Fibroblast of skin of left quadriceps (primary cell): ENCODE measurements at regions not wholly inside any gene's neighbourhood (a gene's known extent, or its start where the extent isn't known, plus 50 kb on each side); places are given as distances from the start of the nearest gene placed in this dataset.
"Not testable (repeated sequence)": the region's sequence is repeated elsewhere in the genome, so short reads cannot be mapped to it uniquely, and the experiment has no call there.

Source experiments
- DNase-seq, 2 experiments: peaks; one replicate each; pipeline ENCODE4 v3.0.0-alpha.2; 2013; ENCODE audit warnings: low read depth in 2 of 2

DNA sequence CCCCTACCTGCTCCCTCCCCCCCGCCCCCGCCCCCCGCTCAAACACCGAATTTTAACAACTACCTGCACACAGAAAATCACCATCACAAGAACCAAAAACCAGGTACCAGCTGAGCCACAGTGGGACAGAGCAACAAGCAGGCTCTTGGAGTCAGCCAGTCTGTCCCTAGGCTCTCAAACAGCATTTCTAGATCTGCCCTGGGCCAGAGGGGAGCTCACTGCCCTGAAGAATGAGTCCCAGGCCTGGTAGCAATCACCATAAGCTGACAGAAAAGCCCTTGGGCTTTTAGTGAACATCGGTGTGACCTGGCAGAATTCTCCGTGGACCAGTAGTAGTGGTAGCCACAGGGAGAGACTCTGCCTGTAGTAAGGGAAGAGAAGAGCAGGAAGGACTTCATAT lies 58.3 kb downstream of the C11orf87 start:
- DNase-seq = no peak

DNA sequence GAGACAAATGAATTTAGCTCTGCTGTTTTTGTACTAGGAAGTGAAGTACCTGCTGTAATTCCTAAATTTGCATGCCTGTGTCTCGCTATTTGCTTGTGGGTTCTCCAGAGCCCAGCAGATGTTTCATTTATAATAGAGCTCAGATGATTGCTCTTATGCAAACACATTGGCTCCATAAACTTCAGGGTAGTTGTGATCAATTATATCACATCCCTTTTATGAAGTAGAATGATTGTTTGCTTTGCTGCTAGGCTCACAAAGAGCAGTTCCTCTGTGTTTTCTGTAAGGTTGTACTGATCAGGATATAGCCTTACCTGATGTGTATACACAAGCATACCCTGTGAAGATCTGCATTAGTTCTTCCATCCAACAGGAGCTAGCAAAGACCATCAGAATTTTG lies 64.1 kb downstream of the C11orf87 start:
- DNase-seq = no peak

DNA sequence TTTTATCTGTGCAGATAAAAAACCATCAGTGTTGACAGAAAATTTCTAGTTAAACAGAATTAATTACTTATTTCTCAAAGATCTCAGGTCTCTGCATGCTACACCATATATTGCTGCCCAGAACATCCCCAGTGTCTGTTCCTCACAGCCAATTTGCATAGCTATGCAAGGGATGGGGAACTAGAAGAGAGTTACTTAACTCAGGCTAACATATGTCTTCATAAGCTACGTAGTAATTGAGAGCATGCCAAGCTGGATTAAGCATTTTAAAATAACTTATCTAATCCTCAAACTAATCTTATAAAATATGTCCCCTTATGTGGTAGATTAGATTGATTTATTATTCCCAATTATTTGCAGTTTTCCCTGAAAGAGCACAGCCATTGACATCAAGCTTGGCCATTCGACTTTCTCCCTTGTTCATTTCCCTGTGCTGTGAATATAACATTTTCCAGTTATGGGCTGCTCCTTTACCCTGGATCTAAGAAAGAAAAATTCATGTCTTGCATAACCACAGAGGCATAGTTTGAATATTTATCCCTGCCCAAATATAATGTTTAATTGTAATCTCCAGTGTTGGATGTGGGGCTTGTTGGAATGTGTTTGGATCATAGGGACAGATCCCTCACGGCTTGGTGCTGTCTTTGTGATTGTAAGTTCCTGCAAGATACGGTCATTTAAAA lies 69.1 kb downstream of the C11orf87 start:
- DNase-seq = peak; percentile 42 to 52

DNA sequence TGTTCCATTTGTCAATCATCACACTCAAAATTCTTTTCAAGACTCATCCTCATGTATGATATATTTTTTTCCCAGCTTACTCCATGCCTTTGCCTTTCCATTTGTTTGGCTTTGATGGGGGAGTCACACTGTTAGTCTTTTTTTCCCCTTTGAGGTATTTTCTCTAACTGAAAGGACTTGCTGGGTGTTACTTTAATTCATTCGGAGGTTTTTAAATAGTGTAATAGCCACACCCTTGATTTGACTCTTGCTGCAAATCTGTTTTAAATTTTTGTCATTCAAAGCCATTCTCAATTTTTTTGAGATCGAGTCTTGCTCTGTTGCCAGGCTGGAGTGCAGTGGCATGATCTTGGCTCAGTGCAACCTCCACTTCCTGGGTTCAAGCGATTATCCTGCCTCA lies 84.1 kb downstream of the C11orf87 start:
- no peak for DNase-seq

DNA sequence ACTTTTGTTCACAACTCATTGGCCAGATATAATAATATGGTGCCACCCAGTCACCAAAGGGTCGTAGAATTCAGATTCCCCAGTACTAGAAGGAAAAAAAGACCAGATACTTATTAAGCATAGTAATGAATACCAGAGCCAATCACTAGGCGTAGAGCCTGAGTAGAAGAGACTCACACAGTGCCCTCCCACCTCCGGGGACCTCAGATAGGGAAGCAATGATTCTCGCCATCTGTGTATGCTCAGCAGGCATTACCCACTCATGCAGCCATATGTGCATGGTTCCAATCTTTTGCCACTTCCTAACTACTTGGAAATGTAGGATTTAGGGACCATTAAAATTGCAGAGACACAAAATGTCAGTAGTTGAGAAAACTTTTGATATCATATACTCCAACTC lies 85.3 kb downstream of the C11orf87 start:
- DNase-seq = no peak

DNA sequence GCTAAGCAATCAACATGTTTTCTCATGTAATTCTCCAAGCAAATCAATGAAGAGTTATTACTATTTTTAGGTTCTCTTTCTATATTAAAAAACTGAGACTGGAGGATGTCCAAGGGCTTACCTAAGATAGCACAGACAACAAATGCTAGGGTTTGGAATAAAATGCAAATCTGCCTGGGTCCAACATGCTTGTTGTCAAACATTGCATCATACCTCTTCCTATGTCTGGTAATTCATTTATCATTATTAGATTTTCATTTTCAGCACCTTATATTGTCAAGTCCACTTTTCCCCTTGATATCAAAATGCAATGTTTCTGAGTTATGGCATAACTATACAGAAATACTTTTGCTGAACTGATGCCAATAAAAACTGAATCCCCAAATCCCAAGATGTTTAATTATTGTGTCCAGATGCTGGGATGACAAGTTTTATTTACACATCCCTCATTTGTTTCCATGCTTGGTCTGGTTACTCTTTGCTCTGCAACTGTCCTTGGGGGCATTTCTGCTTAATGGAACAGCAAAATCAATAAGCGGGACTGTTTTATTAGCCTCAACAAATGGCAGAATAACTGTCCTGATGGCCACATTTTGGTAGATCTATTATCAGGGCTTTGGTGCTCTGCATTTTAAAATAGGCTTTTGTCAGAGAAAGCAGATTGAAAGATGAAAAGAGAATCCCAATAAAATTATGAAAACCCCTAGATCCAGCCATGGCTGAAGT lies 86.0 kb downstream of the C11orf87 start:
- DNase-seq = peak in 1 of 2 experiments; percentile 44

DNA sequence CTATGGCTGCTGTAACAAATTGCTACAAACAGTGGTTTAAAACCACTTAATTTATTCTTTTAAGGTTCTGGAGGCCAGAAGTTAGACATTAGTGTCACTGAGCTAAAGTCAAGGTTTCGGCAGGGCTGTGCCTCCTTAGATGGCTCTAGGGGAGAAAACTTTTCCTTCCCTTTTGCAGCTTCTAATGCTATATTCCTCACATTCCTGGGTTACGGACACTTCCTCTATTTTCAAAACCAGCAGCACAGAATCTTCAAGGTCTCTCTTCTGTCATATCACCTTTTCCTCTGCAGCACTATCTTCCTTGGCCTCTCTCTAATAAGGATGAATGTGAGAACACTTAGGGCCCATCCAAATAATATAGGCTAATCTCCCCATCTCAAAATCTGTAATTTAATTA lies 87.0 kb downstream of the C11orf87 start:
- no peak for DNase-seq

DNA sequence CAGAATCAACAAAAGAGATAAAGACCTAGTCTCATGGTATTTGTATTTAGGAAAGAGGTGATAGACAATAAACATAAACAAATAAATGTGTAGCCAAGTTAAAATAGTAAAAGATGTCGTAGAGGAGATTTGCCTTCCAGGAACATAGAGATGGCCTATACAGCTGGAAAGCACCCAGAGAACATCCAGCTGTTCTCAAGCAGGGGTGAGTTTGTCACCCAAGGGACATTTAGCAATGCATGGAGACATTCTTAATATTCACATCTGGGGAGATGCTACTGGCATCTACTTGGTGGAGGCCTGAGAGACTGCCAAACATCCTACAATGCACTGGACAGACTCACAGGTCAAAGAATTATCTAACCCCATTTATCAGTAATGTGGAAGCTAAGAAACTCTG lies 88.3 kb downstream of the C11orf87 start:
- DNase-seq = no peak

DNA sequence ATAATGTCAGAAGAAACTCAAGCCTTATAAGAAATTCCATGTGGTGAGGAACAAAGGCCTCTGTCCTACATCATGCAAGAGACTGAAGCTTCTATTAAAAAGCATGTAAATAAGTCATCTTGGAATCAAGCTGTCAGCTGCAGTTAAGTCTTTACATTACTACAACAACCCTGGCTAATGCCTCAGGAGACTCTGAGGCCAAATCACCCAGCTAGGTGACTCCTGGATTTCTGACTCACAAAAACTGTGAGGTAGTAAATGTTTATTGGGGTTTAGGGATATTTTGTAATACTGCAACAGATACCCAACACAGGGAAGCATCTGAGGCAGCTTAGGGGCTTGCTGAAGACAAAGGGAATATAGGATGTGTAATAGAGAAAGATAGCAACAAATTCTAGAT lies 89.6 kb downstream of the C11orf87 start:
- no peak for DNase-seq

DNA sequence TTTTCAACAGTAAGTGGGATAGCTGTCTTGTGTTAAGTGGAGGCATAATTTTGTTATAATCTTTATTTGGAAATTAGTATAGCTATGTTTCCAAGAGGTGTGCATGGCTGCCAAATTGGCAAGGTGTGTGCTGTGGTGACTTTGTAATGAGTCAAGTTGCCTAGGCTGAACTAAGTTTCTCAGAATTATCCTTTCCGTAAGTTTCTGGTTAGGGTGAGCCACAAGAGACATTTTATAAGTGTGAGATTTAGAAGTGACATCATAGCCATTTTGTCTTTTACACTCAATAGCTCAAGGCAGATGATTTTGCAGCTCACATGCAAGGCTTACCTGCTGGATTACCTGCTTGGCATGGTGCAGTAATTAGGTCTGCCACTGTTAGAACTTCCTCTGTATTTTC lies 90.3 kb downstream of the C11orf87 start:
- no peak for DNase-seq

DNA sequence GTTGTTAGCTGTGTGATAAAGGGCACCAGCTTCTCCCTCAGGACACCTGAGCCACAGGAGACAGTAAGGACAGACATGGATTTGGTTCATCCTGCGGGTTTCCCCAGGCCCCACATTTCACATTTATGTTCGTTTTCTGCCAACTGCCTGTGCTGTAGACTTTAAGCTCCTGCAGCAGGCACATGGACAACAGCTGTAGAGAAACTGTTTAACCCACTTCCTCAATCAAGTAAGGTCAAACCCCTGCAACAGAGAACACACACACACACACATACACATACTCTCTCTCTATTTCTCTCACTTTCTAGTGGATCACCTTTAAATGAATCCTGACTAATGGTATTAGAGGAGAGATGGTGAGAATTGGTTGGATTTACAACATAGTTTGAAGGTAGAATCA lies 90.7 kb downstream of the C11orf87 start:
- no peak for DNase-seq

DNA sequence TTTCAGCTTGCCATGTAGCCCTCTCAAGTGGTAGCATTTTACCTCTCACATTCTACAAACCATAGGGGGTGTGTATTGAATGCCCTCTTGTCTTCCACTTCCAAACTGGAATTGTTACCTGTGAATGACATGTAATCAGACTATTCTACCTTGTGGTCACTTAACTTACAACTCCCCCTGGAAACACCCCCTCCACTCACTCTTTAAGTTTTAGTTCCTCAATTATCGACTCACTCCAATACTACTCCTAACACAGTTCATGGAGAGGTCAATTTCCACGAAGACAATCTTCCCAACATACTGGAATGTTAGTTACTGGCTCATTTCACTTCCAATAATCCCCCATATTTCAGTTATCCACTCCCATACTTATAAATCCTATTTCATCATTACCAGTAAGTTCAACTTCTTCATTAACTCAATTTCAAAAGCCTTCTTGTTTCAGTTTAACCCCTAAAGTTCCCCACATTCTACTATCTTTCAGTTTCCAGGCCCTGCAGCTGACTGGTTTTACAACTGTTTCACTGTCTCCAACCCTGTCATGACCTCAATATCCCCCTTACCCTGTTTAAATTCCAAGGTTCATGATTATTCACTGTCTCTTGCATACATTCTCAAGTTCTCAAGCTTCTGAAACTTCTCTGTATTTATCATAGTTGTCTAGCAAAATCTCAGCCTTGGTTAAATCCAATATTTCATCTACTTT lies 92.5 kb downstream of the C11orf87 start:
- no peak for DNase-seq

DNA sequence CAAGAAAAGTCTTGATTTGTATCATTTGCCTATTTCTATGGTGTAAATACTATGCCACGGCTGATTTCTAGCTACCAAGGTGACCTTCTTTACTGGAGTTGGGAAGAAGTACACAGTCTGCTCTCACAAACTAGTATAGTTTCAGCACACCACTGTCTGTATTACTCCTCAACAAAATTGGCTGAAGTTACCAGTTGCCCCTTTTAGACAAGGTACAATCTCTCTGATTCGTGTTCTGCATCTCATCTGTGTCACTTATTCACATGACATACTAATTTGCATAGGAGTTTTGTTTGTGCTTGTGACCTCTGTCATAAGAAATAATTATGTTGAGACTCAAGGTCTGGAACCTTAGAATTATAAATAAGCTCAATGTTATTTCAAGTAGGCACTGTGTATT lies 97.3 kb downstream of the C11orf87 start:
- DNase-seq = no peak

DNA sequence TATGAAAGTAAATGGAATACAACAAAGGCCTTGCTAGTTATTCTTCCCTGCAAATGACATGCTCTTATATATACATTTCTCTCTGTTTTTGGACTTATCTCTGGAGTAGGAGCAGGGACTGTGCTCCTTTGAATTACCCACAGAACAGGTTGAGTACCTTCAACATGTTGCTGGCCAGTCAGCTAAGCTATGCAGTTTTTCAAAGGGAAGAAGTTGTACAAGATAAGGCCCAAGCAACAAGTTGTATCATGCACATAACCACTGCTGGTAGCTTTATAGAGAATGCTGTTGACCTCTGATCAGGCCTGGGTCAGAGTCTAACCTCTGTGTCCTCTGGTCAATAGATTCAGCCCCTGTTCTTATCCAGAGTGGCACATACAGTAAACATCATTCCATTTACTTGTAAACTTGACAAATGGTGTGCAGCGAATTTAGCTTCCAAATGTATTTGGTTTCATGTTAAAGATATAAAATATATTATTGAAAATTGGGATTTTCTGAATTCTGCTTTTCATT lies 99.6 kb downstream of the C11orf87 start:
- DNase-seq = no peak

DNA sequence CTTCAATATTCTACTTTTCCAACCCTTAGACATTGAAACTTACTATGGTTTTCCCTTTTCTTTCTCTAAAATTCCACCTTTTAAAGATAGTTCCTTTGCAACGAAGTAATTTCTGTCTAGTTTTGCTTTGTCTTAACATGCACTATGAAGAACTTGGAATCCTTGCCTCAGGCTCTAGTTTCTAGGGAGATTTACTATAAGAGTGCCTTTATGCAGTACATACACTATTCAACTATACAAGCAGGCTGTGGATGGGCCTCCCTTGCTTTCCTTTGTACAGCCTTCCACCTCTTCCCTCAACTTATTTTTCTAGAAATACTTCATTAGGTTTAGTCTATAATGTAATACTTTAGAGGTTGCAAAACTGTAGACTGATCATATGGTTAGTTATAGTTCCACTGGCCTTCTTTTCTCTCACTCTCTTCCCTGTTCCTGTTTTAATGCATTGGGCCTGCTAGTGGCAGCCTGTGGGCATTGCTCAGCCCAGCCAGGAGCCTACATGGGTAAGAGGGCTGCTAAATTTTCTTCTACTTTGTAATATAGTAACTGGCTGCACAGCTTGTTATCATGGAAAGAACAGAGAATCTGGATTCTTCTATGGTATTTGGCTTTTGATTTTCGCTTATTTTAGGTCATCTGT lies 100.2 kb downstream of the C11orf87 start:
- DNase-seq = no peak

DNA sequence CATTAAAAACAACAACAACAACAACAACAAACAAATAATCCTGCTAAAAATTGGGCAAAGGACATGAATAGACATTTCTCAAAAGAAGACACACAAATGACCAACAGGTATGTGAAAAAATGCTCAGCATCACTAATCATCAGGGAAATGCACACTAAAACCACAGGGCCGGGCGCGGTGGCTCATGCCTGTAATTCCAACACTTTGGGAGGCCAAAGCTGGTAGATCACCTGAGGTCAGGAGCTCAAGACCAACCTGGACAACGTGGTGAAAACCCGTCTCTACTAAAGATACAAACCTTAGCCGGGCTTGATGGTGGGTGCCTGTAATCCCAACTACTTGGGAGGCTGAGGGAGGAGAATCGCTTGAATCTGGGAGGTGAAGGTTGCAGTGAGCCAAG lies 103.6 kb downstream of the C11orf87 start:
- not testable (repeated sequence) for DNase-seq

DNA sequence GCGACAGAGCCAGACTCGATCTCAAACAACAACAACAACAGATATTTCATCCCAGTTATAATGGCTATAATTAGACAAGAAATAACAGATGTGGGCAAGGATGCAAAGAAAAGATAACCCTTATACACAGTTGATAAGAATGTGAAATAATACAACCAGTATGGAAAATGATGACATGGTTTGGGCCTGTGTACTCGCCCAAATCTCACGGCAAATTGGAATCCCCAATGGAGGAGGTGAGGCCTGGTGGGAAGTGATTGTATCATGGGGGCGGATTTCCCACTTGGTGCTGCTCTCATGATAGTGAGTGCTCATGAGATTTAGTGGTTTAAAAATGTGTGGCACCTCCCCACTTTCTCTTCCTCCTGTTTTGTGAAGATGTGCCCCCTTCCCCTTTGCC lies 104.1 kb downstream of the C11orf87 start:
- no peak for DNase-seq

DNA sequence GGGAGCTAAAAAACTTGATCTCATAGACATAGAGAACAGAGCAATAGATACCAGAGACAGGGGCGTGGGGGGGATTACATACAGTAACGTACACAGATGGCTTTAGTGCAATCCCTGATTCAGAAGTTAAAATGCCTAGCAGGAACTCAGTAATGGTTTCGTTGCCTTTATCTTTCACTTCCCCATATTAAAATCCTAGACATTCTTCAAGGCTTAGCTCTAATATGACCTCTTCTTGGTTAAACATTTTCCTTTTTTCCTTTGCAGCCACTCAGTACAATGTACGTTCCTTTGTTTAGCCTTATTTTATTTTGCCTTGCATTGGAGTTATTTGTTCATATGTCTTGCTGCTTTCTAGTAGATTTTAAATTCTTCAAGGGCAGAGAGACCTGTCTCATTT lies 104.9 kb downstream of the C11orf87 start:
- DNase-seq = no peak

DNA sequence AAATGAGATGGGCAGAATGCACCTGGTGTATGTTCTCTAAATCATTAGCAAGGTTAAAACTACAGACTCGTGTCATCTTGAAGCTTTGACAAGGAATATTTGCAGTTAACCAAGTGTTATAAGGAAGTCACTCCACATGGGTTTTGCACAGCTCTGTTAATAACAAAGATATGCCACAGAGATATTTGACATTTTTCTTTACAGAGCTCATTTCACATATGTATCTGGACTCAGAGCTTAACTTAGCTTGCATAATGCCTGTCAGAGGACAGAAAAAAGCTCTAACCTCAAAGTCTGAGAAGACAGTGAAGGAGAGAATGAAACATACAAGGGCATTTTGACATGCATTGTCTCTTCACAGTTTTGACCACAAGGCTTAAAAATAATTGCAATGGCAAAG lies 105.5 kb downstream of the C11orf87 start:
- peak in 1 of 2 experiments; percentile 29 for DNase-seq

DNA sequence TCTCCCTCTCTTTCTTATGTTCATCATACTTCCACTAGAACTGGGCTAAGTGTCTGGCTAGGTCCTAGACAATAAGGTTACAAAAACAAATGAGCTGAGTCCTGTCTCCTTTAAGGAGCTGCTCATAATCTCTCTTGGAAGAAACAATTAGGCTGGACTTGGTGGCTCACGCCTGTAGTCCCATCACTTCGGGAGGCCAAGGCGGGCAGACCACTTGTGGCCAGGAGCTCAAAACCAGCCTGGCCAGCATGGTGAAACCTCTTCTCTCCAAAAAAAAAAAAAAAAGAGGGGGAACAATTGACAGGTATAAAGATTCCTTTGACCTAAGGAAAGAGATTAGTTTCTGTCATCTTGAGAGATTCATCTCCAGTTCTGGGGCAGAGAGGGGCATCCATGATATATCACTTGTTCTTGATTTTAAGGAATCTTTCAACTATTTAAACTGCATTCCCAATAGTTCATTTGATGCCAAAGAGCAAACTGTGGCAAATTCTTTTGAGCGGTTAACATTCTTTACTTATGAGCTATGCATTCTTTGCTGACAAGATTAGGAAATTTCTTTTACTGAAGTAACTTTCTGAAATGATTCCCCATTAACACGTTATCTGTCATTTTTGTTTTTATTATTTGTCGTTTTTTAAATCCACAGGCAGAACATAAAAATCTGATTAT lies 125.5 kb downstream of the C11orf87 start:
- DNase-seq = peak; percentile 81

DNA sequence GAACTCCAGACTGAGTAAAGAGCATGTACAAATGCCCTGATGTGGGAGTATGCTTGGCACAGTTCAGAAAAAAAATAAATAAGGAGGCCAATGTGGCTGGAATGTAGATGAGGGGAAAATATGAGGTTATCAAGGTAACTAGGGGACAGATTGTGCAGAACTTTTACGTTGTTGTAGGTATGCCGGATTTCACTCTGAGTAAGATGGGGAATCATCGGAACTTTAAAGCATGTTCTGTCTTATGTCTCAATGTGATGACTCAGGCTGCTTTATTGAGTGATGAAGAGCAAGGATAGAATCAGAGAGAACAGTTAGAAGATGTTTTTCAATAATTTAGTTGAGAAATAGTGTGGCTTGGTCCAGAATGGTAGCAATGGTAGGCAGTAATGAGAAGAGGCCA lies 130.4 kb downstream of the C11orf87 start:
- DNase-seq = peak; percentile 8 to 14

DNA sequence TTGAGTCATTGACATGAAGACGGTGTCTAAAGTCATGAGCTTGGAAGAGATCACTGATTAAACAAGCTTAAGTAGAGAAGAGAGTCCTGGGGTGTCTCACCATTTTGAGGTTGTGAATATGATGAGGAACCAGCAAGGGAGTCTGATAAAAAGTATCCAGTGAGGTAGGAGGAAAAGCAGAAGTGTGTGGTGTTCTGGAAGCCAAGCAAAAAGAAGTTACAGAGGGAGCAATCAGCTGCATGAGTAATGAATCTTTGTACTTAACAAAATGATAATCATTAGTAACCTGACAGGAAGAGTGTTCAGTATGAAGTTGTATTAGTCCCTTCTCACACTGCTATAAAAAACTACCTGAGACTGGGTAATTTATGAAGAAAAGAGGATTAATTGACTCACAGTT lies 131.3 kb downstream of the C11orf87 start:
- no peak for DNase-seq
